ENCODE measurements at regions not wholly inside any gene's neighbourhood (a gene's known extent, or its start where the extent isn't known, plus 50 kb on each side); places are given as distances from the start of the nearest gene placed in this dataset.

DNA sequence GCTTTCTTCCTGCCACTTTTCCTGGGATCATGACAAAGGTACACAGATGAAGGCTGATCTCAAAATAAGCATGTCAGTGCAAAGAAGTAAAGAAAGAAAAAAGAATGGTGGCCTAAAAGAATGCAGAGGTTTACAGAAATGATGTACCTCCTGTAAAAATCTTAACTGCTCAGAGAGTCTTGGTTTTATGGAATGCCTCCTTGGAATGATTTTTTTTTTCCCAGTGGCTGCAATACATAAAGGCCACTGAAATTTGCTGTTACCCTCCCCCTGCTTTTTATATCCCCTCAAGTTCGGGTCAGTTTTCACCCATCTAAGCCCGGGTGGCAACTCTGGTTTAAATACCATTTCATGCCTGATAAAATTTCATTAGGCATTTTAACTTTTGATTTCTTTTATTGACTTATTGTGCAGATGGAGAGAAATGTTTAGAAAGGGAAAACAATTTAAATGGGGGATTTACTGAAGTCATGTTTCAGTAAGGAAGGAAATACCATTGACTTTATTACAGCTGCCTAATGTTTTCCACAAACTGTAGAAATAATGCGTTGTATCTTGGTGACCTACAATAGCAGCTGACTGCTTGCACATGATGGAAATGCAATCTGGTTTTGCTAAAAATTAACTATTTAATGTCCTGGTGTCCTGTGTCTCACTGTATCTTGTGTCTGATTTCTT lies 102.5 kb downstream of the SAMD9 start:
- Histone ChIP-seq H3K4me2 (ENCODE audit: low read length) (no peak overlapping the region), H4K8ac (ENCODE audit: low read depth, low read length) (no peak overlapping the region), H3K23ac (ENCODE audit: low read length) (no peak overlapping the region), H3K56ac (ENCODE audit: low read length) (no peak overlapping the region), H2BK15ac (replicated peaks; ENCODE audit: low read depth) (no peak overlapping the region), H3K18ac (ENCODE audit: low read length) (no peak overlapping the region), H3K79me1 (ENCODE audit: low read length) (no peaks in the 10 kb centered on the region), H2AK5ac (ENCODE audit: low read length) (no peak overlapping the region), H3K4ac (ENCODE audit: low read depth, low read length) (no peak overlapping the region), H2BK120ac (ENCODE audit: low read depth, low read length) (no peak overlapping the region), H2BK5ac (ENCODE audit: low read length) (no peak overlapping the region), H3K4me1 (ENCODE audit: control insufficient read depth, low read depth, low read length) (peaks cover 2% of the 10 kb centered on the region), H4K5ac (ENCODE audit: low read length) (no peak overlapping the region), H3K36me3 (ENCODE audit: control insufficient read depth, insufficient read depth, low read length) (no peaks in the 10 kb centered on the region), H3K27me3 (ENCODE audit: insufficient read depth, low read length, poor library complexity) (no peaks in the 10 kb centered on the region), H3K4me3 (ENCODE audit: low read length) (no peak overlapping the region), H3K79me2 (ENCODE audit: control insufficient read depth, insufficient read depth, low read length) (no peaks in the 10 kb centered on the region), H3K27ac (ENCODE audit: low read depth, low read length) (no peak overlapping the region), H3K9ac (ENCODE audit: low read length) (no peak overlapping the region)
- DNase-seq = no peak
- no CpG with 5 or more reads among the region's 3 CpGs for WGBS (ENCODE audit: extremely low coverage, insufficient coverage, low lambda C conversion rate)

DNA sequence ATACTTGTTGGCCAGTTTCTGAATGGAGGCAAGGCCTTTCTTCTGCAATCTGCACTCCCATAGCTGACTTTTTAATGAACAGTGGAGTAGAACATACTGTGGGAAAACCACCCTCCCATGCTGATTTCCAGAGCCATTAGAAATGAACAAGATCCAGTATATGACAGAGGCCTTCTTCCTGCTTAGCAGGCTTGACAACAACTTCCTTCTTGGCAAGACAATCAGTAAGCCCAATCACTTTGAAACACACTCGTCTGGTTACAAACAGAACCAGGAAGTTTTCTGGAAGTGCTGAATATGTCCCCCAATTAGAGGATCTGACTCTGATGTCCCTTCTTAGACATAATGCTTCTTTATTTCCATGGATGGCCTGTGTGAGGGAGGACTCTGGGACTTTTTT lies 103.4 kb downstream of the SAMD9 start:
- no peak overlapping the region for H4K8ac ChIP-seq (ENCODE audit: low read depth, low read length)
- H2AK5ac ChIP-seq (ENCODE audit: low read length) = no peak overlapping the region
- H3K56ac ChIP-seq (ENCODE audit: low read length) = no peak overlapping the region
- H3K4me1 ChIP-seq (ENCODE audit: control insufficient read depth, low read depth, low read length) = peaks cover 2% of the 10 kb centered on the region
- no peaks in the 10 kb centered on the region for H3K27me3 ChIP-seq (ENCODE audit: insufficient read depth, low read length, poor library complexity)
- no peaks in the 10 kb centered on the region for H3K79me2 ChIP-seq (ENCODE audit: control insufficient read depth, insufficient read depth, low read length)
- H3K36me3 ChIP-seq (ENCODE audit: control insufficient read depth, insufficient read depth, low read length) = no peaks in the 10 kb centered on the region
- H2BK15ac ChIP-seq (replicated peaks; ENCODE audit: low read depth) = no peak overlapping the region
- H3K79me1 ChIP-seq (ENCODE audit: low read length) = no peaks in the 10 kb centered on the region
- no peak overlapping the region for H3K4me2 ChIP-seq (ENCODE audit: low read length)
- no peak for DNase-seq
- no peak overlapping the region for H2BK120ac ChIP-seq (ENCODE audit: low read depth, low read length)
- H3K23ac ChIP-seq (ENCODE audit: low read length) = no peak overlapping the region
- H3K27ac ChIP-seq (ENCODE audit: low read depth, low read length) = no peak overlapping the region
- no peak overlapping the region for H3K18ac ChIP-seq (ENCODE audit: low read length)
- no peak overlapping the region for H4K5ac ChIP-seq (ENCODE audit: low read length)
- H3K4me3 ChIP-seq (ENCODE audit: low read length) = no peak overlapping the region
- no peak overlapping the region for H3K9ac ChIP-seq (ENCODE audit: low read length)
- H2BK5ac ChIP-seq (ENCODE audit: low read length) = no peak overlapping the region
- no peak overlapping the region for H3K4ac ChIP-seq (ENCODE audit: low read depth, low read length)
- WGBS (ENCODE audit: extremely low coverage, insufficient coverage, low lambda C conversion rate) = no CpG with 5 or more reads among the region's 1 CpG

DNA sequence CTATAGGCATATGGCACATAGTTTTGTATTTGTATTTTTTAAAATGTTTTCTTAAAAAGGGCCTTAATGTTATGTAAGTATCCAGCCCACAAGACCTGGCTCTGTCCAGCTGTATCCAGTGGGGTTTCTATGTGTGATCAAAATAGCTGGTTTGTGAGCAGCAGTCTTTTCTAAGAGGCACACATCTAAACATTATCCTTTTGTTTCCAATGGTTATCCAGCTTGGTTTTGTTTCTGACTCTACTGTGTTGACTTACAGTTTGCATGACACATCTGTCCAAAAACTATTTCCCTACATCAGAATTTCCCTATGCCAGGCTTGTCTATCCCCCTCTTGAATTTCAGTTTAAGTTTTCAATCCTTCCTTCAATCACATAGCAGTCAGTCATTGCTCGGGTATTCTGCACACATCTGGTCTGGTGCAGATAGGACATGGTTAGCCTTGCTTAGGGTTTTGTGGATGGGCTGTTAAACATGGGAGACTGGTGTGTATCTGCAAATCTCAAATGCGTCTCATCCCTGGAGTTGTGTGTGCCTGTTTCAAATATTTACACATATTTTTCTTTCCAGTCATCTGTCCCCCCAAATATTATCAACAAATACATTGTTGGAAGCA lies 104.2 kb downstream of the SAMD9 start:
- Histone ChIP-seq H3K79me2 (ENCODE audit: control insufficient read depth, insufficient read depth, low read length) (no peaks in the 10 kb centered on the region), H3K27me3 (ENCODE audit: insufficient read depth, low read length, poor library complexity) (no peaks in the 10 kb centered on the region), H3K27ac (ENCODE audit: low read depth, low read length) (no peak overlapping the region), H2BK5ac (ENCODE audit: low read length) (no peak overlapping the region), H3K9ac (ENCODE audit: low read length) (no peak overlapping the region), H3K79me1 (ENCODE audit: low read length) (no peaks in the 10 kb centered on the region), H4K5ac (ENCODE audit: low read length) (no peak overlapping the region), H3K4ac (ENCODE audit: low read depth, low read length) (no peak overlapping the region), H3K4me2 (ENCODE audit: low read length) (no peak overlapping the region), H3K4me3 (ENCODE audit: low read length) (no peak overlapping the region), H2BK15ac (replicated peaks; ENCODE audit: low read depth) (no peak overlapping the region), H3K4me1 (ENCODE audit: control insufficient read depth, low read depth, low read length) (peaks cover 2% of the 10 kb centered on the region), H2BK120ac (ENCODE audit: low read depth, low read length) (no peak overlapping the region), H3K23ac (ENCODE audit: low read length) (no peak overlapping the region), H3K36me3 (ENCODE audit: control insufficient read depth, insufficient read depth, low read length) (no peaks in the 10 kb centered on the region), H3K56ac (ENCODE audit: low read length) (no peak overlapping the region), H4K8ac (ENCODE audit: low read depth, low read length) (no peak overlapping the region), H3K18ac (ENCODE audit: low read length) (no peak overlapping the region), H2AK5ac (ENCODE audit: low read length) (no peak overlapping the region)
- no peak for DNase-seq
- no CpG with 5 or more reads among the region's 2 CpGs for WGBS (ENCODE audit: extremely low coverage, insufficient coverage, low lambda C conversion rate)

DNA sequence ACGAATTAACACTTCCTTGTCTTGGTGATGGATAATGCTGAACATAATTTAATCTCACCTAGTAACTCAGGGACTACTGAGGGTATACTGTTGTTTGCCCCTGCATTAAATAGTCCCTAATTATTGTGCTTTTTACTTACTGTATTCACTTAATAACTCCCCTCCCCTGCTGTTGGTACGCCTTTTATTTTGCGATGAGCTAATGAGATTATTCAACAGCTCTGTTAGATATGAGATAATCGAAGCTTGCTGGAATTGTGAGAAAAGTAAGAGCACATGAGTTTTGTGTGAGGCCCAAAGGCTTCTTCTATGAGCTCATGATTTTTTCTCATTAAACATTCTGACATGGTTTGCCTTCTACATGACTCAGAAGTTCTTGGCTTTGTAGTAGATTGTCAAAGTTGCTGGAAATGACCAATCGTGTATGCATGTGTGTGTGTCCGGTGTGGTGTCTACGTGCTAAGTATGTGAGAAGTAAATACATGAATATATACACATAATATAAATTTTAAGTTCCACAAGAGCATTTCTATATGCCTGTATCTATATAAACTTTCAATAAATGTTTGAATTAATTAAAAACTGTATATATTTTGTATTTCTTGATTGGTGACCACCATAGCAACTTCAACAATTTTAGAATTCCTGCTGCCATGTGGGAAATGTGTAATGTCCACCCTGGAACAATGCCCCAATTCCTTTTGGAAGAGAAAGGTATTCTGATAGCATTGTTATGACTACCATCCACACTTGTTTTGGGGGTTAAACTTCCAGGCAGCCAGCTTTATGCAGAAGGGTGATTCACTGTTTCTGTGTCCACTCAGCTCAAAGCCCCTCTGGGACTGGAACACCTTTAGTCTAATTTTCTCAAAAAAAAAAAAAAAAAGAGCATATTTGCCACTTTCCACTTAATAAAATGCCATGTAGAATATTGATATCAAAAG lies 106.2 kb downstream of the SAMD9 start:
- Histone ChIP-seq H3K23ac (ENCODE audit: low read length) (no peak overlapping the region), H3K4ac (ENCODE audit: low read depth, low read length) (no peak overlapping the region), H4K8ac (ENCODE audit: low read depth, low read length) (no peak overlapping the region), H3K27ac (ENCODE audit: low read depth, low read length) (no peak overlapping the region), H2AK5ac (ENCODE audit: low read length) (no peak overlapping the region), H3K4me2 (ENCODE audit: low read length) (no peak overlapping the region), H3K79me1 (ENCODE audit: low read length) (no peaks in the 10 kb centered on the region), H3K18ac (ENCODE audit: low read length) (no peak overlapping the region), H3K4me3 (ENCODE audit: low read length) (no peak overlapping the region), H2BK120ac (ENCODE audit: low read depth, low read length) (no peak overlapping the region), H3K56ac (ENCODE audit: low read length) (no peak overlapping the region), H2BK15ac (replicated peaks; ENCODE audit: low read depth) (no peak overlapping the region), H3K27me3 (ENCODE audit: insufficient read depth, low read length, poor library complexity) (no peaks in the 10 kb centered on the region), H3K4me1 (ENCODE audit: control insufficient read depth, low read depth, low read length) (peaks cover 4% of the 10 kb centered on the region), H3K79me2 (ENCODE audit: control insufficient read depth, insufficient read depth, low read length) (no peaks in the 10 kb centered on the region), H3K36me3 (ENCODE audit: control insufficient read depth, insufficient read depth, low read length) (no peaks in the 10 kb centered on the region), H3K9ac (ENCODE audit: low read length) (no peak overlapping the region), H4K5ac (ENCODE audit: low read length) (no peak overlapping the region), H2BK5ac (ENCODE audit: low read length) (no peak overlapping the region)
- WGBS (ENCODE audit: extremely low coverage, insufficient coverage, low lambda C conversion rate) = no CpG with 5 or more reads among the region's 7 CpGs
- no peak for DNase-seq

DNA sequence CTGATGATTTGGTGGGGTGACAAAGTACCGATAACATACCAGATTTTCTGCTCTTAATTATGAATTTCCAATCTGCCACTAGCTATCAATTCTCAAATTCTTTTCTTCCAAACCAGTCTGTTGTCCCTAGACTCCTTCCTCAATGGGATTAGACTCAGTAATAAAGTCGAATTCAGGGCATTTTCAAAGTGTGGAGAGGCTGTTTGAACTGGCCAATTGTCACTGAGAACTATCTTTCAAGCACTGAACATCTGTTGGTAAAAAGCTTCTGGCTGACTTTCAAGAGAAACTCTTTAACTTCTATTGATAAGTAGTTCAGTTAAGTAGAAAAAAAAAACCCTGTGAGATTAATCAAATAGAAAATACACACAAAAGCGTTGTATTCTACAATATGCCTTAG lies 108.9 kb downstream of the SAMD9 start:
- Histone ChIP-seq H3K79me2 (ENCODE audit: control insufficient read depth, insufficient read depth, low read length) (no peaks in the 10 kb centered on the region), H3K4me2 (ENCODE audit: low read length) (no peak overlapping the region), H3K9ac (ENCODE audit: low read length) (no peak overlapping the region), H3K27me3 (ENCODE audit: insufficient read depth, low read length, poor library complexity) (no peaks in the 10 kb centered on the region), H4K8ac (ENCODE audit: low read depth, low read length) (no peak overlapping the region), H3K36me3 (ENCODE audit: control insufficient read depth, insufficient read depth, low read length) (no peaks in the 10 kb centered on the region), H3K27ac (ENCODE audit: low read depth, low read length) (no peak overlapping the region), H2BK15ac (replicated peaks; ENCODE audit: low read depth) (no peak overlapping the region), H3K79me1 (ENCODE audit: low read length) (no peaks in the 10 kb centered on the region), H3K18ac (ENCODE audit: low read length) (no peak overlapping the region), H4K5ac (ENCODE audit: low read length) (no peak overlapping the region), H3K4ac (ENCODE audit: low read depth, low read length) (no peak overlapping the region), H2AK5ac (ENCODE audit: low read length) (no peak overlapping the region), H2BK120ac (ENCODE audit: low read depth, low read length) (no peak overlapping the region), H3K23ac (ENCODE audit: low read length) (no peak overlapping the region), H3K4me3 (ENCODE audit: low read length) (no peak overlapping the region), H3K4me1 (ENCODE audit: control insufficient read depth, low read depth, low read length) (peaks cover 2% of the 10 kb centered on the region), H2BK5ac (ENCODE audit: low read length) (no peak overlapping the region), H3K56ac (ENCODE audit: low read length) (no peak overlapping the region)
- no peak for DNase-seq
- no CpG with 5 or more reads among the region's 3 CpGs for WGBS (ENCODE audit: extremely low coverage, insufficient coverage, low lambda C conversion rate)

Data from mesendoderm (in vitro differentiated cells).